HG03175 (cell line): ENCODE measurements at regions not wholly inside any gene's neighbourhood (a gene's known extent, or its start where the extent isn't known, plus 50 kb on each side); places are given as distances from the start of the nearest gene placed in this dataset.

ENCODE experiments used
- ATAC-seq: cut with Tn5 transposase; IDR thresholded peaks from one replicate; pipeline ENCODE4 v1.9.1; 2021; ENCODE audit warnings: mild to moderate bottlenecking, moderate library complexity; ENCODE audit not compliant: unreplicated experiment

DNA sequence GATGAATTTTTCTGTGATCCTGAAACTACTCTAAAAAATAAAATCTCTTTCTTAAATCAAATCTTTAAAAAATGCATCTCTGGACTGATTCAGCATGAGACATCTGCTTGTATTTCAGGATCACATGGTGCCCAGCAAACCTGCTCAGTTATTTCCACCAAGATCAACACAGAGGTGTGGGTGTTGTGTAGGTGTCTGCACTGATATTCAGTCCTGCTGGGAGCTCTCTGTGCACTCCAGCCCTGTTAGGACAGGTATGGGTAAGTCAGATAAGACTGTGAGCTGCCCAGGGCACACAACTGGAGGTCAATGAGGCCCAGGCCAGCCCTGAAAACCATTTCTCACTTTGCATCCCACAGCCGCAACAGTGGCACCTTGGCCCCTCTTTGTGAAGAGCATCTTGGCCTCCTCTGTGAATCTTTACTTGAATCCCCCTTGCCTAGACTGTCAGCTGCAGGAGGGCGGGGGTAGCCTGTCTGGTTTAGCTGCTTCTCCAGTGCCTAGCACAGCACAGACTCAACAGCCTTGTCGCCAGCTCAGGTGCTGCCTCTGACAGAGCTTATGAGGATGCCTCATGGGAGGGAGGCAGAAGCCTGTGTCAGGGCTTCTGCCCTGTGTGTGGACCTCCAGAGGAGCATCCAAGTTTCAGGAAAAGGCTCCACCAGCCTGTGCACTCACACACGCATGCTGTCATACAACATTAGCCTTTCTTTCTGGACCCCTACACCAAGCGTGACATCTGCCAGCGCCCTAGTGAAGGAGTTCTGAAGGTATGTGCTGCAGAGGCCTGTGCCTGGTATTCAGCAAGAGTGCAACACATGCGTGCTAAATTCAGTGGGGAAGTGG, 187.6 kb upstream of the CST7 start:
- ATAC-seq = no peak

DNA sequence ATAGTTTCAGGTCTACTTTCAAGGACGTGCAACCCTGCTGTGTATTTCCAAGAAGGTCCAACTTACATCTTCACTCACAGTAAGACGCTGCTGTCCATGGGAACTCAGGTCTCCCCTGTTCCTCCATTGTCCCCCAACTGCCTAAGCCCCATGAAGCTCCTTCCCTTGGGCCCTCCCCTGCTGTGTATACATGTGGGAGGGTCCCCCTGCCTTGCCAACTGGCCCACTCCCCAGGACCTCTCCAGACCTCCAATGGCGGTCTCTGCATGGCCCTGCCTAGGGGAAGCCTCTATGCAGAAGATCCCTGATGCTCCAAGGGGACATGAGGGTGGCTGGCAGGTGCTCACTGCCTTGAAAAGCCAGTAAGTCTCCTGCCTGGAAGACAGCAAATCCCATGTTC, 186.7 kb upstream of the CST7 start:
- ATAC-seq = no peak

DNA sequence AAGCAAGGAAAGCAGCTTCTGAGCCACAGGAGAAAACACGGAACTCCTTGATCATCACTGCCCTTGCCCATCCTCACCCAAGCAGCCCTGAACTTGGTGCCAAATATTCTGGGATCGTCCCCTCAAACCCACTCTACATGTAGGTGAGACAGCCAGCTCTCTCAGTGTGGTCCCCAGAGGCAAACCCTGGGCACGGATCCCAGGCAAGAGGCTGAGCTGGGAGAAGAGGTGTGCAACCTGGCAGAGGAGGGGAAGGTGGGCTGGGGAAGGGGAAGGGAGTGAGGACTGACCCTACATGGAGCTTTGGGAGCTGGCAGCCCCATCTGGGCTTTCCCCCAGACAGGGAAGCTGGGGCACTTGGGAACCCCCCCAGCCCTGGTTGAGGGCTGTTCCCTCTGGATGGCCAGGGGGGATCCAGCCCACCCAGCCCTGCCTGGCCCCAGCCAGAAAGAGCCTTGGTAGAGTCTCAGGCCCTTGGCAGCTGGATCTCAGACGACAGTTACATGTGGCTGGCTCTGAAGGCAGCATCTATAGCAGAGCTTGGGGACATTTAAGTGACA, 186.2 kb upstream of the CST7 start:
- no peak for ATAC-seq

DNA sequence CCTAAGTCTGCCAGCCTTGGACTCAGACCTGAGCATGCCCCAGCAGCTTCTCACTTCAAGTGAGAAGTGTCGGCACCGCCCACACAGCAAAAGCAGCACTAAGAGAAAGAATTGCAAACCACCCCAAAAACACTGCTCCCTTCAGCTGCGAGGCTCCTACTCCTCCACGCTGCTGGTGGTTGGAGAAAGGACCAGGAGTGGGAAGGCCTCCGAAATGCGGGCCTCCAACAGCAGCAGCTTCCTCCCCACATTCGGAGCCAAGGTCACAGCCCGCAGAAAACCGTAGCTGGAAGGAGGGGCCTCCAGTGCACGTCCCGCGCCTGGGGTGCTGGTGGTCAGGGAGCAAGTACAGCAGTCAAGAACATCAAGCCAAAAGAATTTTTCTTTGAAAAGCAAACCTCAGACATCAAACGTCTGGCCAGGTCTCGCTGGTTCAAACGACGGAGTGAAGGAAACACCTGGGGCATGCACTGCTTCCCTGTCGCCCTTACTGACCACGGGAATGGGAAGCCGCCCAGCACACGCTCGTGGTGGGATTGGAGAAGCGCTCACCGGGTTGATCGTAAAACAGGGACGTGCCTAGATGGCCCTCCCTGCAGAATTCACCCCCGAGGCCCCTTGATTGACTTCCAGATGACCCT, 185.6 kb upstream of the CST7 start:
- no peak for ATAC-seq

DNA sequence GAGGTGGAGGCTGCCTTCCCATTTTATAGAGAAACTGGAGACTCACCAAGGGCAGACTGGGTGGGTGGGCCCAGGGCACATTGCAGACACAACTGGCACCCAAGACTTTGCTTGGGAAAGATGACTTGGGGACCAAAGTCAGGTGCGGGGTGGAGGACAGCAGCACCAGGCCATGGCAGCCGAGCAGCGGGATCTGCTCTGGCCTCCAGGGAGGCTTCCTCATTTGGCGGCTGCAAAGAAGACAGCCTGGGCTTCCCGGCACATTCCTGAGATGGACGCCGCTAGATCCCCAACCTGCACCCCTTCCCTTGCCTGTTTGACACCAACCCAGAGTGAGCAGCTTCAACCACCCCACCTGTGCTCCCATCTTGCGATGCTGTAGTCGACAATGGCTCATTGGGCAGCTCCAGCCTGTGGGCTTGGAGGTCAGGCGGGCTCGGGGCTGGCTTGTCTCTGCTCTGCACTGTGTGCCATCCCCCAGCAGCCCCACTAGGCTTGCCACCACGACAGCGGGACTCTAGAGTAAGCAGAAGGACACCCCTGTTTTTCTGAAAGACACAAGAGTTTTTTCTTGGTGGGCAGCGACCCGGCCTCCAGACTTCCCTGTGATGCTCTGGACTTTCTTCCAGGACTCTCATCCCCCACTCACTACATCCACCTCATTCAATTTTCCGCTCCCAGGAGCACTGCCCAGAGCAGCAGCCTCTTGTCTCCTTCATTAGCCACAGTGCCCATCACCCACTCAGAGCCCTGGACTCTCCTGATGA, 184.9 kb upstream of the CST7 start:
- ATAC-seq = no peak

DNA sequence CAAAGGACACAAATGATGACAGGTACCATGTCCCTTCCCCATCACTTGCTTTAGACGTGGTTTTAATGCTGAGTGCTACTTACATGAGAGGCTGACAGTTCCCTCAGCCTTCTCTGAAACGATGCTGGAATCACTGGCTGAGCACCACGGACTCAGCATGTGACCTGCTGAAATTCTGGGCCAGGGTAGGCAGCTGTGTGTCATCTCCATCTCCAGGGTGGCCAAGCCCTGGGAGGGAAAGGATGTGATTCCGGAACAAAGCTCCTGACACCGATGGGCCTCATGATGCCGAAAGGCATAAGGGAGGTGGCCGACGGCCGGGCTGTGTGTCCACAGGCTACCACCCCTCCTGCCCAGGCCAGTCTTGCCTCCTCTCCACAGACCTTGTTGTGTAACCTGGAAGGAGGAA, 184.3 kb upstream of the CST7 start:
- no peak for ATAC-seq

DNA sequence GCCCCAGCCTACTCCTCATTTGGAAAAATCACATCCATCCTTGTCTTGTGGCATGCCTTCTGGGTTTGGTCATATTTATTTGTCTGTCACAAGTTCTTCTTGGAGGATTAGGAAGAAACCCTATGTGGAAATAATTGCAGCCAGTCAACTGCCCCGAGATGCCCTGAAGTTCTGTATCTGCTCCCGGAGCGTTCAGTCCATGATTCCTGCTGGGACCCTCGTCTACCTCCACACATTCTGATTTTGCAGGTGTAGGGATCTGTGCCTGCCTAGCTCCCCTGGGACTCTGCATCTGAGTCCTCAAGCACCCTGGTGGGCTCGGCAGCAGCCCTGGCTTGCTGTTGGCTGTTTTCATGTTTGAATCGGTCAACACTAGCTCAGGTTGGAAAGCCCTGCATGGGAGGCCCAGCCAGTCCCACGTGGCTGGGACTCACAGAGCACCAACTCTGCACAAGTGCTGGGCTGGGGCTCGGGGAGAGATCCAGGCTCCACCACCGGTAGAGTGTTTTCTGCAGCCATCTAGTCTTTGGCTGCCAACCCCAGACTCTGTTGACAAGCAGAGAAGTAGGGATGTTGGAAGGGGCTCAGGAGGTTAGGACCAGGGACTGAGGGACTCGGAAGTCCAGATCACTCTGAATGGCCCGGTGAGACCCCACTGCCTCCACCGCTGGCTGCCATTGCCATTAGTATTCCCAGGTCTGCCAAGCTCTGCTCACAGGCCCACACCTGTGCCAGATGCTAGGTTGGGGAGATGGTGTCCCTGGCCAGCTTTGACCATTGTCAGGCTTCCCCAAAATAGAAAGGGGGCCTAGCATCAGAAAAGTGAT, 183.5 kb upstream of the CST7 start:
- no peak for ATAC-seq

DNA sequence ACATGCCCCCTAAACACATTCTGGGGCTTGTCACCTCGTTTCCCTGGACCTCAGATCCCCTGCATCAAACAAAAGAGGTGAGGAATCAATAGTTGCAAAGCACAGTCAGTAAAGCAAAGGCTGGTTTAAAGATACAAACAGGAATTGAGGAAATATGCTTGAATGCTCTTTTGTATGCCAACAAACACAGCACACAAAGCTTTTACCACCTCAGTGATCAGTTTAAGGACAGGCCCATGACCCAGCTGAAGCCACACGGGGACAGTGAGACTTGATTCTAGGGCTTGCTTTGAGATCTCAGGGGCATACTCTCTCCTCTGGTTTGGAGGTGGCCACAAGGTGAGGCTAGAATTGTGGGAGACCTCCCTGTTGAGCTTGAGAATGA, 182.9 kb upstream of the CST7 start:
- no peak for ATAC-seq

DNA sequence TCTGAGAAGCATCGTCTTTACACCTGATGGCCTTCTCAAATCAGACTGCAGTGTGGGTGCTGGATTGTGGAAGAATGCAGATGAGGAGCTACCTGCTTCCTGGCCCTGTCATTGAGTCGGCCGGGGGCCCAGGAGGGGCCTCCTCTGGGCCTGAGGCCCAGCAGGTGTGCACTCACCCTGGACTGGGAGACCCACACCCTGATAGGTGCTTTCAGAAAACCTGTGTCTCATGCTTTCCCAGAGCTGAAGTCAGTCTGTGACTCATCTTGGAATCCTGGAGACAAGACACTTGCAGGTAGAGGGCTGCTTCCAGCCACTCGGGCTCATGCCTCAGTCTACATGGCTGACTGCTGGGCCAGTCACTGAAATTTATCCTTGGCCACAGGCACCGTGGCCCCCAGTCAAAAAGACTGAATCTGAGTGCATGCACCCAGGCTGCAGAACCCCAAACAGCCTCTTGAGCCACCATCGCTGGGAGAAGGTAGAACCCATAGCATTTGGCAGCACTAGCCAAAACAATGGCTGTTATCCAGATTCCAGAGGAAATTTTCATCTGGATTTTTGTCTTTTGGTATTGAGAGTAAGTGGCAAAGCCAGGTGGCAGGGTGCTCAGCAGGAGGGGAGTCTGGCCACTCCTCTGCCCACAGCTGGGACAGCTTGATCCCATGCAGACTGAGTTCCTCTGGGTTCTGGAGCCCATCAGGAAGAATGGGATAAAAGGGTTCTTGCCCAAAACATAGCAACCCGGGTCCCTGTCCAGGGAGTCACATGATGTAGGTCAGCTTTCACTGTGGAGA, 182.0 kb upstream of the CST7 start:
- no peak for ATAC-seq

DNA sequence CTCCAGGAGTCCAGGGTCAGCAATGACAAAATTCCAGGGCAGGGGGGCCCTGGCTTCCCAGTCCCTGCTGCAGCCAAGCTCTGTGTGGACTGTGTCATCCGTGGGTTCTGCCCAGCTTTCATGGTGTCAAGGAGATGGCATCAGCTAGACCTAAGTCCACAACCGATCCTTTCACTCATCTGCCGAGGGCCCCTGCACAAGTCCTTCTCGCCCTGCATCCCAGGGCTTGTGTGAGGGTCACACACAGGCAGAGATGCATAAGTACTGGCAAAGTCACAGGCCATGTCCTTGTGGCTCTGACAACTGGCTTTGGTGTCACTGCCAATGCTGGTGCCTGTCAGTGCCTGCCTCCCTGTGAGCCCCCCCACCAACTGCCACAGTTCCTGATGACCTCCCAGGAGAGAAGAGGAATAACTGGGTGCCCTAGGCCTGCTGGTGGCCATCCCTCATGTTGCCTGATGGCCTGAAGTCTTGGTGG, 181.4 kb upstream of the CST7 start:
- ATAC-seq = no peak

DNA sequence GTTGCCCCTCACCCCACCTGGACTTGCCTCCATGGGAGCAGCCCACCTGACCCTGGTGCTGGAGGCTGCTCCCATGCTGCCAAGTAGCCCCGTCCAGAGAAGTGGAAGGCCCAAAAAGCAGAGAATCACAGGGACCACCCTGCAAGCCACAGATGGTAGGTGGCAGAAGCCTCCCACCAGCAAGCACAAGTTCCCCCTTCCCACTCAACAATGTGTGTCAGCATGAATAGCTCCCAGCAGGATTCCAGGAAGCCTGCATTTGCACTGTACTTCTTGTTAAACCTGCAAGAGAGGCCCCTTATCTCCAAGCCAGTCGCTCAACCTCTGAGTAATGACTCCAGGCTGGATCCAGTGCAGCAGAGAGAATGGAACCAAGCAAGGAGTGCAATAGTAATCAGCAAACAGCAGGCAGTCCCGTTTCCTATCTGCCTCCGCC, 180.8 kb upstream of the CST7 start:
- ATAC-seq = no peak

DNA sequence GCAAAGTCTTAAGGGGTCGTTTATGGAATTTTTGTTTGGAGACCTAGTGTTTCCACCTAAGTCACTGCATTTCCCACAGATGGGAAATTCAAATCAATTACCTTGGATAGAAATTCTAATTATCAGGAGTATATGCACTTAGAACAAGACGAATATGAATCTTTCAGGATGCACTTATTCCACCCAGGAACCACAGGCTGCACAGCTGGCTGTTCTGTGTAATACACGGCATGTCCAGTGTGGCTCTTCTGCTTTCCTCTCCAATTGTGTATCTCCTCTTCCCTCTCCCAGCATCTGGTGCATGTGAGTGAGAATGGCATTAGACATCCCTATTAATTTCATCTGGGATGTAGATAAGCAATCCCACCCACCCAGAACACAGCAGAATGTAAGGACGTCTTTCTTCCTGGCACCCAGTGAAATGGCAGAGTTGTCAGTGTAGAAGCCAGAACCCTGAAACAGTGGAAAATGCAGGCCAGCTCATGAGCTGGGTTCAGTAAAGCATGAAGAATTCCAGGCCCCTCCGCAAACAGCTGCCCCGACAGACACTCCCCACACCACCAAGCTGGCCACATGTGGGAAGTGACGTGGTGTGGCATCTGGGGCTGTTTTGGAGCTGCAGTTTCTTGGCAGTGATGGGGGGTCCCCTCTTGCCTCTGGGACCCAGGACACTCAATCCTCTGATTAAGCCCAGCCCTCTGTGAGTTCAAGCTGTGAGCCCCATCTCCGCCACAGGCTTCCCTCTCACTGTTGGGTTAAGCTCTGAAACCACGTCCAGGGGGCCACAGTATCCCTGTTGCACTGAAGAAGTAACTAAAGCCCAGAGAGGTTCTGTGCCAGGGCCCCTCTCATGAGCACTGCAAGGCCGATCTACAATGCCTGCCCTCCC, 180.1 kb upstream of the CST7 start:
- no peak for ATAC-seq

DNA sequence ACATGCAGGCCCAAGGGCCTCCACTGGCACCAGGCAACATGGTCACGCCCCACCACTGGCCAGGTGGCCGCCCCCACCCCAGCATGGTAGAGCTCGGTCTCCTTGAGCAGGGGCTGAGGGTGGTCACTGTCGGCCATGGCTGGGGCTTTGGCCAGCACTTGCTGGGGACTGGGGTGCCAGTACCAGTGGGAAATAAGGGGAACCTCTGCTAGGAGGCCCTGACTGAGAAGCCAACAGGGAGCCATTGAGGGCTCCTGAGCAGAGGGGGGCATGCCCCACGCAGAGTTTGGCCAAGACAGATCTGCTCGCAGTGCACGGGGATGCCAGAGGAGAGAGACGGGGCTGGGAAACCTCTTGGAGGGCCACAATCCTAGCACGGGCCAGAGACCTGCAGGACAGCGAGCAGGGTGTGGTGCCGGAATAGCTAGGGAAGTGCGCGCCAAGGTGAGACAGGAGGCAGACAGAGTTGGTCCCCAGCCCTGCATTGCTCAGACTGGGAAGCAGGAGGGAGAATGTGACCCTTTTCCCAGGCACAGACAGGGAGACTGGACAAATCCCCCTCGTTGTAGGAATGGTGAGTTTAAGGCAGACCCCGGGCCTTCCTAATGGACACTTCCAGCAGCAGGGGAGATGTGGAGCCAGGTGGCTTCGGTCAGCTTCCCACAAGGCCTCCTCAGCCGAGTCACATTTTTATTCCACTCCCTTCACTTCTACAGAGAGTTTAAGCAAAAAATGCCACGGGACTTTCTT, 179.0 kb upstream of the CST7 start:
- no peak for ATAC-seq

DNA sequence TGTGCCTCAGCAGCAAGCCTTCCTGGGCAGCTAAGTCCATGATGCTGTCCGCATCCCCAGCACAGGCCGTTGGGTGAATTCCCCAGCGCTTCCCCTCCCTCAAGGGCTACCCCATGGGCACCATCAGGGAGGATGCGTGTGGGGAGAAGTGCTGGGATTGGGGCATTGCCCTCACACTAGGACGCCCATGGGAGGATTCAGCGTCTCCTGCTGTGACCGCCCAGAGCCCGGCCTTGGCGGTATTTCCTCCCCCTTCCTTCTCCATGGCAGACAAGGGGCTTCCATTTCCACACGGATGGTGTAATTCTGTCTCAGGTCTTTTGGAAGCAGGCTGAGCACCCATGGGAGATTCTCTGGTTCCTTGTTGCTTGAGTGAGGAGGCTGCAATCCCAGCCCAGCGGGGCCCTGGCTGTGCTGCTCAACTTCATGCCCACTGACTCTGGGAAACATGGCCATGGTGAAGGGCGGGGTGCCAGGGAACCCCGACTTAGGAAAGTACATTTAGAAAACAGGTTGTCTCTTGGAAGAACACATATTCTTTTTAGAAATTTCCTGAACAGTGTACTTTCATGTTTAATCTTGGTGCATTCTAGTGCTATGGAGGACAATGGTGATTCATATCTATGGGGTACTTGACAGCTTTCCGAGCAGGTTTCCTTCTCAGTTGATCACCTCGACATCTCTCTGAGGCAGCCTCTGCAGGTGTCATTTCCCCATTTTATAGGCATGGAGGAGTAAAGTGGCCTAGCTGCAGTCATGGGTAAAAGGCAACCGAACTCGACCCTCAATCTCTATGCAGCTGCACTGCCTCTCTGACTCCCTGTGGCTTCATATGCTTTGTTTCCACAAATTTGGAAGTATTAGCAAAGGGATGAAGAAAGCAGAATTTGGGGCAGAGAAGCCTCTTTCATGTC, 178.2 kb upstream of the CST7 start:
- ATAC-seq = no peak

DNA sequence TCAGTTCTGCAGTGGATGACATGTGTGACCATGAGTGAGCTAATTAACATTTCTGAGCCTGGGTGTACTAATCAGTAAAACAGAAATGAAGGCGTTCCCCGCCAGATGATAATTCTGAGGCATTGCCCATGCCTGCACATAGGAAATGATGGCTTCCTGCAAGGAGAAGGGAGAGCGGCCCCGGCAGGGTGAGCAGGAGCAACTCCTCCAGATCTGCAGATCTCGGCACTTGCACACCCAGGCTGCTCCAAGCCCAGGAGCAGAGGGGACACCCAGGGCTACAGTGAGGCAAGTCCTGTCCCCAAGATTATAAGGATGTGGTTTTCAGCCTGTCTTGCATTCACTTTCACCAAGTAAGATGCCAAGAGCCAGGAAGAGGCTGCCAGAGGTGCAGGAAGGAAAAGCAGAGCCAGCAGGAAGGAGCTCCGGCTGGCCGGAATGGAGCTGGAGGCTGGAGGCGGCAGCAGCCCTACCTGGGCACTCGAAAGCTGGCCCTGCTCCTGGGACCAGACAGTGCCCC, 177.5 kb upstream of the CST7 start:
- no peak for ATAC-seq

DNA sequence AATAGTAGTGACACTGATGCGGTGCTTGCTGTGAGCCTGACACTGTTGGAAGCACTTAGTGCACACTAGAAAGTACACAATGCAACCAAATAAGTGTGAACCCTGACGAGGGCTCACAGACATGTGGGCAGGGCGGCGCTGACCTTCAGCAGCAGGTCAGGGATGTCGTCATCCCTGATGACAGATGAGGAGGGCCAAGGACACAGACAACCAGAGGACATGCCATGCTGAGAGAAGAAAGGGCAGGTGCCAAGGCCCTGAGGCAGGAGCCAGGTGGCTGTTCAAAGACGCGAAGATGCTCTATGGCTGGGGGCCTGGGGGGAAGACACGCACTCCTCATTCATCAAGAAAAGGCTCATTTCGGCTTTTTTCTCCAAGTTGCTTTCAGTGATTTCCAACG, 176.4 kb upstream of the CST7 start:
- no peak for ATAC-seq

DNA sequence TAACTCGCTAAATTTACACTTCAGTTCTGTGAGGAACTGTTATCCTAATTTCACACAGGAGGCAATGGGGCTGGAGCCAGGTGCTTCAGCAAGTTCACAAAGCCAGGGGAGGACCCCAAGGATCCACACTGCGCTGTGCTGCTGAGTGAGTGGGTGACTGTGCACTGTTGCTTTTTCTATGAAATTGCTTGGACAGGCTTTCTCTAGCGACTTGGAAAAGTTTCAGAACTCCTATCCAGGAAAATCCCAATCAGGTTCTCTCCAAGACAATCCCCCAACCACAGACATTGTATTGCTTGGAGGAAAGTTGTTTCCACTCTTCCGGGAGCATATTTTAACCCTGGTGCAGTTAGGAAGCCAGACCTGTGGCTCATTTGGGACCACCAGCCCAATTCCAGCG, 175.9 kb upstream of the CST7 start:
- no peak for ATAC-seq
